ENCODE measurements at regions not wholly inside any gene's neighbourhood (a gene's known extent, or its start where the extent isn't known, plus 50 kb on each side); places are given as distances from the start of the nearest gene placed in this dataset.
"Not testable (repeated sequence)": the region's sequence is repeated elsewhere in the genome, so short reads cannot be mapped to it uniquely, and the experiment has no call there.

DNA sequence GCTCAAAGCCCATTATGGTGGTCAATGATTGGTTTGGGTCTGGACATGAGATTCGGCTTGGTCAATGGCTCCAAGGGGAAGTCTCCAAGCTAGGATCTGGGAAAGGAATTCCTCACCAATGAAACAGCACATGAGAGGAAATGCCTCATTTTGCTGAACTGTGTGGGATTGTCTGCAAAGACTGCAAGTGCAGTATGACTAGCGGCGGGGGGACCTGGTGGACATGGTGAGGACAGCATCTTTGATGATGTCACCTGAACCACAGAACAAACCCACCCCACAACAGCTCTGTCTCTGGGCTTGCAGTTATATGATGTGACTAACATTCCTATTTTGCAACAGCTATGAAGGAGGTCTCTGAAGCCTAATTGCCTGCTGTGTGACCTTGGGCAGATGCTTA lies 50.6 kb upstream of the NKD1 start:
- Histone ChIP-seq H3K4me3 (no peak overlapping the region), H3K27ac (no peak overlapping the region)

DNA sequence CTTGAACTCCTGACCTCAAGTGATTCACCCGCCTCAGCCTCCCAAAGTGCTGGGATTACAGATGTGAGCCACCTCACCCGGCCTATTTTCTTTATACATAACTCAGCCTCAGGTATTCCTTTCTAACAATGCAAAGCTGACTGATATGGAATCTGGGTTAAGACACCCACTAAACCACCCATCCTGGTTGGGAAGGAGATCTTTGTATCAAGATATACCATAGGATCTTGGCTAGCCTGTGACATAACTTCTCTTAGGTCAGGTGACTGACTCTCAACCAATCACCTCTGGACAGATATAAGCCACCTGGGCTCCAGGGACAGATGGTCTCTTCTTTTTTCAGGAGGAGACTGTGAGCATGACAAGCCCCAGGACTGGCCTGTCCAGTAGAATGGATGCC lies 51.2 kb upstream of the NKD1 start:
- H3K27ac ChIP-seq: no peak overlapping the region
- no peak overlapping the region for H3K4me3 ChIP-seq

DNA sequence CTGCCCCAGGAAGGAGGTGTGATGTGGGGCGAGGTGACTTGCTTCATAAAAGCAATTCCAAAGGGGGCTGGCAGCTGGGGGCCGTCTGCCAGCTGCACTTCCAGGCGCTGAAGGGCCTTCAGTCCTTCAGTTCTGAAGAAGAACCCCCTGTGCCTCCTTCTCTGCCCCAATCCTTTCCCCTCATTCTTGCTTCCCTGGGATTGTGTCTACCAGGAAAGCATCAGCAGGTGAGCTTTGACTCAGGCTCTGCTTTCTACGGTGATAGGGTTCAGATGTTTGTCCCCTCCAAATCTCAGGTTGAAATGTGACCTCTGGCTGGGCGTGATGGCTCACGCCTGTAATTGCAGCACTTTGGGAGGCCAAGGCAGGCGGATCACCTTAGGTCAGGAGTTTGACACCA lies 52.5 kb upstream of the NKD1 start:
- Histone ChIP-seq H3K27ac (no peak overlapping the region), H3K4me3 (no peak overlapping the region)

DNA sequence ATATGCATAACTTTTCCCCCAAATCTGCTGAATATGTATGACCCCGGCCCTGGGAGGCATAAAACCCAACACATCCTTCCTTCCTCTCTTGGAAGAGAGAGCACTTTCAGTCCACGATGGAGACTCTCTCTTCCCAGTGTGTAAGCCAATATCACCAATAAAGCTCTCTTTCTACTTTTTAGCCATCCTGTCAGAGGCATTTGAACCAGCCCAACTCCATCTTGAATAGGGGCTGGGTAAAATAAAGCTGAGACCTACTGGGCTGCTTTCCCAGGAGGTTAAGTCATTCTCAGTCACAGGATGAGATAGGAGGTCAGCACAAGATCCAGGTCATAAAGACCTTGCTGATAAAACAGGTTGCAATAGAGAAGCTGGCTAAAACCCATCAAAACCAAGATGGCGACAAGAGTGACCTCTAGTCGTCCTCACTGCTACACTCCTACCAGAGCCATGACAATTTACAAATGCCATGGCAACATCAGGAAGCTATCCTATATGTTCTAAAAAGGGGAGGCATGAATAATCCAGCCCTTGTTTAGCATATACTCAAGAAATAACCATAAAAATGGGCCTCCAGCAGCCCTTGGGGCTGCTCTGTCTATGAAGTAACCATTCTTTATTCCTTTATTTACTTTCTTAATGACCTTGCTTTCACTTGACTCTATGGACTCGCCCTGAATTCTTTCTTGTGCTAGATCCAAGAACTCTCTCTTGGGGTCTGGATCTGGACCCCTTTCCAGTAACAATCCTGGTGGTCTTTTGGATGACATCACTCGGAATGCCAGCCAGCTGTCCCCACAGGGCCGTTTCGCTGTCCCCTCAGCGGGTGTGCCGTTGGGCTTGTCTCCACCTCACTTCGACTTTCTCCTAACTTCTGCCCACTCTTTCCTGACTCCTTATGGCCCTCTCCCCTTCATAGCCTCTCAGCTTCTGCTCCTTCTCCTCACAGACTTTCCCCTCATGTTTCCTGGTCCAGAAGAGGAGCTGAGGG lies 53.4 kb upstream of the NKD1 start:
- Histone ChIP-seq H3K27ac (no peak overlapping the region), H3K4me3 (no peak overlapping the region)

DNA sequence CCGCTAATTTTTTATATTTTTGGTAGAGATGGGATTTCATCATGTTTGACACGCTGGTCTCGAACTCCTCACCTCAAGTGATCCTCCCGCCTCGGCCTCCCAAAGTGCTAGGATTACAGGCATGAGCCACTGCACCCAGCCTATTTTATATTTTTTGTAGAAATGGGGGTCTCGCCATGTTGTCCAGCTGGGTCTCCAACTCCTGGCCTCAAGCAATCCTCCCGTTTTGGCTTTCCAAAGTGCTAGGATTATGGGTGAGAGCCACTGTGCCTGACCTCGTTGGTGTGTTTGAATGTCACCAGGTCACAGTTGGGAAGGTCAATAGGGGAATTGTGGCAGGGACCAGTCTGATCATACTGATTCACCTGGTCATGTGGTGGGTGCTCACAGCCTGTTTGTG lies 56.7 kb upstream of the NKD1 start:
- no peak overlapping the region for H3K27ac ChIP-seq
- no peak overlapping the region for H3K4me3 ChIP-seq

DNA sequence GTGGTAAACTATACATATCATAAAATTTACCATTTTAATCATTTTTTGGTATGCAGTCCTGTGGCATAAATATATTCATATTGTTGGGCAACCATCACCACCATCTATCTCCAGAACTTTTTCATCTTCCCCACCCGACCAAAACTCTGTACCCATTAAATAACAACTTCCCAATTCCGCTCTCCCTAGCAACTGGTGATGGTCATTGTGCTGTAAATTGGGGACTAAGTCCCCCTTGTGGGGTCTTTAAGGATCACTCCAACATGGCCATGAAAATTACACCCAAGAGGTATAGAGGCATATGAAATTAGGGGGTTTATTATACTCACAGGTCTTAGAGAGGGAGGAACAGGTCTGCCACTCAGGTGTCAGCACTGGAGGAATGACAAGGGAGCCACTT lies 57.4 kb upstream of the NKD1 start:
- Histone ChIP-seq H3K4me3 (no peak overlapping the region), H3K27ac (no peak overlapping the region)

DNA sequence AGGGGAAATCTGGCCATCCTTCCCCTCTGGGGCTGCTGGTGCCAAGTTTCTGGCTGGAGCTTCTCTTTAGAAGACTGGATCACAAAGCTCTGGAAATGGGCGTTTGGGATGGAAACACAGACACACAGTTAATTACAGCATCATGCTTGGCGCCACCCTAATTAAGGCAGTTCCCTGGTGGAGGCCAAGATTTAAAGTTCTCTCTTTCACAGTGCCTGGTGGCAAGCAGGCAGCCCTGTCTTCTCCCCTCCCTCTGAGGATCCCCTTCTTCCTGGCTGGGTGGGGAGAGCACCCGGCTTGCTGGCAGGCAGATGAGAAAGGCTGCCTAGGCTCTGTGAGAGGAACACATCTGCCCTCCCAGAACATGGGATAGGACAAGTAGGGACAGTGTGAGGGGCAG lies 59.0 kb upstream of the NKD1 start:
- H3K4me3 ChIP-seq: no peak overlapping the region
- H3K27ac ChIP-seq: no peak overlapping the region

DNA sequence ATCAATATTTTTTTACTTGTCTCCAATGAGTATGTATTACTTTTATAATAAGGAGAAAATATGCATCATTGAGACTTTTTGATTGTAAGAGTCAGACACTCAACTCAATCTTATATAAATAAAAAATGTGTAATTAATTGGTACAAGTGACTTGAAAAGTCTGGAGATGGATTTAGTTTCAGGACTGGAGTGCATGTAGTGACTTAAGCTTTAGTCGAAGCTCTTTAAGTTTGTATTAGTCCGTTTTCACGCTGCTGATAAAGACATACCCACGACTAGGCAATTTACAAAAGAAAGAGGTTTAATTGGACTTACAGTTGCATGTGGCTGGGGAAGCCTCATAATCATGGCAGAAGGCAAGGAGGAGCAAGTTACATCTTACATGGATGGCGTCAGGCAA lies 60.7 kb upstream of the NKD1 start:
- H3K4me3 ChIP-seq: no peak overlapping the region
- no peak overlapping the region for H3K27ac ChIP-seq

DNA sequence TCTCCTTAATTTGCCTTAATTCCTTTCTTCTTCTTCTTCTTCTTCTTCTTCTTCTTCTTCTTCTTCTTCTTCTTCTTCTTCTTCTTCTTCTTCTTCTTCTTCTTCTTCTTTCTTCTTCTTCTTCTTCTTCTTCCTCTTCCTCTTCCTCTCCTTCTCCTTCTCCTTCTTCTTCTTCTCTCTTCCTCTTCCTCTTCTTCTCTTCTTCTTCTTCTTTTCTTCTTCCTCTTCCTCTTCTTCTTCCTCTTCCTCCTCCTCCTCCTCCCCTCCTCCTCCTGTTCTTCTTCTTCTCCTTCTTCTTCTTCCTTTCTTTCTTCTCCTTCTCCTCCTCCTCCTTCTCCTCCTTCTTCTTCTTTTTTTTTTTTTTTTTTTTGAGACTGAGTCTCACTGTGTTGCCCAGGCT lies 62.0 kb upstream of the NKD1 start:
- not testable (repeated sequence) for H3K4me3 ChIP-seq, H3K27ac ChIP-seq

DNA sequence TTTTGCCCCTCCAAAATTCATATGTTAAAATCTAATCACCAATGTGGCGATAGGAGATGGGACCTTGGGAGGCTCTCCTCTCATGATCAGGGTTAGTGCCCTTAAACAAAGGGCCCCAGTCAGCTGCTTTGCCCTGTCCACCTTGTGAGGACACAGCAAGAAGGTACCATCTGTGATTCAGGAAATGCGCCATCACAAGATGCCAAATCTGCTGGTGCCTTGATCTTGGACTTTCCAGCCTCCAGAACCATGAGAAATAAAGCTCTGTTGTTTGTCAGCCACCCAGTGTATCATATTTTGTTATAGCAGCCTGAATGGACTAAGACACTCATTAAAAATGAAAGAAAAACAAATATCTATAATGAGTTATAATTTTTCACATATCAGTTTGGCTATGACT lies 63.0 kb upstream of the NKD1 start:
- H3K4me3 ChIP-seq: no peak overlapping the region
- H3K27ac ChIP-seq: no peak overlapping the region

DNA sequence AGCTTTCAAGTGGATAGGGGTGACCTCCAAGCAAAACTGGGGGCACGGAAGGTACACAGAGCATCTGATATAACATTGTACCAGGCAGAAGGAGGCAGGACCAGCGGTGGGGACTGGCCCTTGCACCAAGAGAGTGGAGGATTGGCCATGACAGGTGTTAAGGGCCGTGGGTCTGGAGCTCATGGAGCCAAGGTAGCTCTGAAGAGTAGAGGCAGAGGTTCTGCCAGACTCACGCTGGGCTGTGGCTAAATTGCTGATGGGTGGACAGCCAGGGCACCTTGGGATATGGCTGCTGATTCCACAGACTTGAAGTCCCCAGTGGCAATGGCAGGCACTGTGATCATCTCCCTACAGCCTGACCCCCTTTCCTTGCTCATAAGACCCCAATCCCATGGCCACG lies 65.9 kb upstream of the NKD1 start:
- H3K4me3 ChIP-seq: no peak overlapping the region
- H3K27ac ChIP-seq: no peak overlapping the region

DNA sequence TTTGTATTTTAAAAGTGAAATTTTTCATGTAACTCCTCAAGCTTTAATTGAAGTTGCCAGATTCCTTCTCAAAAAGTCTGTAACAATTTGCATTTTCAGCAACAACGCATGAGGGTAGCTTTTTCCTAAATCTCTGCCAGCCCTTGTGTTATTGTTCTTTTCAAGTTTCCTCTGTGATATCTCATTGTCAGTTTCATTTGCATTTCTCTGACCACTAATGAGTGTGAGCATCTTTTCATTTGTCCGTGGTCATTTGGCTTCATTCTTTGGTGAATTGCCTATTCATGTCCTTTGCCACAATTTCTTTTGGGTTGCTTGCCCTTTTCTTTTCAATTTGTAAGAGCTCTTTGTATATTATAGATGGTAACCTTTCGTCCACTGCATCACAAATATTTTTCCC lies 68.0 kb upstream of the NKD1 start:
- H3K27ac ChIP-seq: no peak overlapping the region

DNA sequence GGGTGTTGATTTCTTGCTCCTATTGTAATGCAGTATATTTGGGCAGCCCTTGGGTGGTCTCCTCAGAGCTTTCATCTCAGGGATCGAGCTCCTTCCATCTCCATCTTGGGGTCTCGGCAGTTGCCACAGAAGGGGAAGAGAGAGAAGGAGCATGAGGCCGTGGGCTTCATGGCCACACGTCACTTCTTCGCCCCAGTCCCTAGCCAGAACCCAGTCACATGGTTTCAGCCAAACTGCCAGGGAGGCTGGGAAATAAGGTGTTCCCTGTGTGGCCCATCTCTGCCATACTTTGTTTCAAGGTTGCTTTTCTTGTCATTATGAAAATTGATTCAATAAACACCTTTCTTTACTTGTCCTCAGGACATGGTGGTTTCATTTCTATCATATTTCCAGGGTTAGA lies 68.4 kb upstream of the NKD1 start:
- Histone ChIP-seq H3K4me3 (no peak overlapping the region), H3K27ac (no peak overlapping the region)

More for the DNA sequence above, 68.0 kb upstream of the NKD1 start:
- H3K4me3 ChIP-seq: no peak overlapping the region

DNA sequence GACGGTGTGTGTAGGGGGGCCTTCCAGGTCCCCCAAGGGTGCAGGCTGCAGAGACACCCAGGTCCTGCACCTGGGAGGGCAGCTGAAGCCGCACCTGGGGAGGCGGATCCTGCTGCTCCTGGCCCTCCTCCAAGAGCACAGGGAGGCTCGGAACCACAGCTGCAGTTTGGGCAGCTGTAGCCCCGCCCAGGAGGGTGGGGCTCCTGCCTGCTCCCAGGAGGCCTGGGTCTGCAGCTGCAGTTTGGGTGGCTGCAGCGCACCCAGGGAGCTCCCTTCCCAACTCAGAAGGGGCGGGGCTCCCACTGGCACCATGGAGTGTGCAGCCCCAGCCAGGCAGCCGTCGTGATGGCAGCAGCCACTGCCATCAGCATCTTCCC lies 69.4 kb upstream of the NKD1 start:
- H3K27ac ChIP-seq: no peak overlapping the region
- no peak overlapping the region for H3K4me3 ChIP-seq

DNA sequence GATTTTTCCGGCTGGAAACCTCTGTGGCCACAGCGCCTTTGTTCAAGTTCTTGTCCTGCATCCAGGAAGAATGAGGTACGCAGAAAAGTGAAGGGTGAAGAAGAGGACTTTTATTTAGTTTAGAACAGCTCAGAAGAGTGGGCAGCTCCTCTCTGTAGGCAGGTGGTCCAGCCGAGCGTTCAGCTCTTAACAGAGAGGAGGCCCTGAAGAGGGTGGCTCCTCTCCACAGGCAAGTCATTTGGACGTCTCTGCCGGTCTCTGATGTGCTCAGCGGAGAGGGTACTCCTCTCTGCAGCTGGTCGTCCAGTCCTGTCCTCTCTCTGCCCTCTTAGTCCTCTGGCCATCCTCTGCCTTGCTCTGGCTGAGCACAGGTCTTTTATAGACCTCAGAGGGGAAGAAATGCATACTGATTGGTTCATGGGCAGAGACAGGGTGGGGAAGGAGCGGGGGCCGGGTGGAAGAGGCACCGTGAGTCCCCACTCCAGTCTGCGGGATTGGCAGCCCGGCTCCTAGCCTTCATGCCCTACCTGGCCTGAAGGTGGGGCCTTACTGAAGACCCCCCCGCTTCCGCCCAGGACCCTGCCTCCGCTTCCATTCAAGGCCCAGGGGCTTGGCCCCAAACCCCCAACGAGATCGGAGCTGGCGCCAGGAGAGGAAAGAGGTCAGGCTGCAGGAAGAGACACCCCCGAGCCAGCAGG lies 70.0 kb upstream of the NKD1 start:
- Histone ChIP-seq H3K4me3 (no peak overlapping the region), H3K27ac (no peak overlapping the region)

DNA sequence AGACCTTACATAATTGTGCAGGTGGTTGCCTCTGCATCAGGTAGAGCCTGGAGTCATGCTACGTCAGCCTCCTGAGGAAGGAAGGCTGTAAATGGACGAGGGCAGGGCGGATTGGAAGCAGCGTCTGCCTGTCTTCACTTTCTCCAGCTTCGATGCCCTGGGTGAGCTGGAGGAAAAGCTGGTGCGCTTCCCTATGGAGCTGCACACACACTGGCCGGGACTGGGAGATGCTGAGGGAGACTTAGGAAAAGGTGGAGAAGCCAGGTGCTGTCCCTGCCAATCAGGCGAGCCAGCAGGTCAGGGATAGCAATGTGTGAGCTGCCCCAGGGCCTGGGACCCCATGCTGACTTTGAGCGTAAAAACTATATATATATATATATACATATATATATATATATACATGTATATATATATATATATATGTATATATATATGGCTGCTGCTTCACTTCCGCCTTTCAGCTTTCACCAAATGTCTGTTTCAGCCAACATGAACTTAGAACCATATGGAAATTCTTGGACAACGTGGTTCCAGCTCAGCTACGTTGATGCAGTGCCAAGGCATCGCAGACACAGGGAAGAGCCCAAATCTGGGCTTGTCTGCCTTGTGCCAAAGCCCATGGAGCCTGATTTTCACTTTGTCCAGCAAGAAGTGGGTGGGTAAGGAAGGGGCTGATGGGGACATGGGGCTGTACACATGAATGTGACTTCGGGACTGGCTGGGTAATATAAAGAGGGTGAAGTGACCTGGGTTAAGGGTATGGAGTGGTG lies 71.5 kb upstream of the NKD1 start:
- no peak overlapping the region for H3K4me3 ChIP-seq
- no peak overlapping the region for H3K27ac ChIP-seq

DNA sequence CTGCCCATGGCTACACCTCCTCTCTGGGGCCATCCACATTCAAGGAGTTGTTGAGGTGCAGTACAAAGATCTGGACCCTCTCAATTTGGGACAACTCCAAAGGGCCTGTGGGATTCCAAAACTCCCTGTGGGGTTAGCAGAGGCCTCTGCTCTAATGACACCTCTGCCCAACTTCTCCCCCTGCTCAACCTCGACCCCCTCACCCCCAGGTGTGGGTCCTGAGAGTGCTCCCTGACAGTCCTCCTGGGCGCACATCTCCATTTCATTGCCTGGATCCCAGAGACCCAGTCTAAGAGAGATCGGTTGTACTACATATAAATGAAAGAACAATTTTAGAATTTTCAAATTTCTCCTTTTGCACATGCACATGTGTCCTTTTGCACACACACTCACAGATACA lies 73.0 kb upstream of the NKD1 start:
- Histone ChIP-seq H3K4me3 (no peak overlapping the region), H3K27ac (no peak overlapping the region)

DNA sequence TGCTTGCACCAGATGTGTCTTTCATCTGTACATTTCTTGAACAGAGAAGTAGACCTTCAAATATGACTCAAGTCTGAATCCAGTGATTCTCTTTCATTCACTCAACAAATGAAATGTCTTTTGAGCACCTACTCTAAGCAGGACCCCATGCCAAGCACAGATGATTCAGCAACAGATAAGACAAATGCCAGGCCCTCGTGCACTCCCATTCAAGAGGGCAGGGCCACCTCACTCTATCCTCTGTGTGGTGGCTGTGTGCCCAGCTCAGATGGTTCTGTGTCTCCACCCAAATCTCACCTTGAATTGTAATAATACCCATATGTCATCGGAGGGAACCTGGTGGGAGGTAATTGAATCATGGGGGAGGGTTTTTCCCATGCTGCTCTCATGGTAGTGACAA lies 74.1 kb upstream of the NKD1 start:
- H3K4me3 ChIP-seq: no peak overlapping the region
- no peak overlapping the region for H3K27ac ChIP-seq

DNA sequence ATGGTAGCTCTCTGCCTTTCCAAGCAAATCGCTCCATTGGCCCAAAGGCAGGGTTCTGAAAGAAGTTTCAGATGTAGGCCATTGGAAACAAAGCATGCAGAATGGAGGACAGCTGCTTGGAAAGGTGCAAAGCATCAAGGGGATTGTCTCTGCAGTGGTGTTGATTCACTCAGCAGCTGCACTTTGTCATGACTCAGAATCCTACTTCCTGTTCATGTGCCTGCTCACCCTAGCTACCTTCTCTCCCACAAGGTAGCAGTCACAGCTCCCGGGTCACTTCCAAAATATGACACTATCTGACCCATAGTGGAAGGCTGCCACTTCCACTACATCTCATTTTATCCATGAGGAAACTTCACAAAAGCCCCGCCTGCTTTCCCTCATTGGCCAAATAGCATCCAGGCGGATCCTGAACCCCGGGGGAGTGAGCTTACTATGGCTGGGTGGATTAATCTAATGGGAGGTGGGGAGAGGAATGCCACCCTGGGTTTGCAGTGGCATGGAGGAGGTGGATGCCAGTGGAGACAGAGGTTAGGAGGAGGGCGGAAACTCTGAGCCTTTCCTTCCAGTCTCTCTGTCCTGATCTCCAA lies 74.7 kb upstream of the NKD1 start:
- Histone ChIP-seq H3K4me3 (no peak overlapping the region), H3K27ac (no peak overlapping the region)

DNA sequence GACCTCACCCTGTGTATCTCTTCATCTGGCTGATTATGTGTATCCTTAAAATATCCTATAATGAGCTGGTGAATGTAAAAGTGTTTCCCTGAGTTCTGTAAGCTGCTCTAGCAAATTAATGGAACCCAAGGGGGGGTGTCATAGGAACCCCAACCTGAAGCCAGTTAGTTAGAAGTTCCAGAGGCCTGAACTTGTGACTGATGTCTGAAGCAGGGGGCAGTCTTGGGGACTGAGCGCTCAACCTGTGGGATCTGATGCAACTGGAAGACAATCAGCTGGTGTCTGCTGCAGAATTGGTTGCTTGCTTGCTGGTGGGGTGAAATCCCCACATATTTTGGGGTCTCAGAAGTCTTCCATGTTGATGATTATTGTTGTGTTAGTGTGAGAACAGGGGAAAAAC lies 75.7 kb upstream of the NKD1 start:
- Histone ChIP-seq H3K27ac (no peak overlapping the region), H3K4me3 (no peak overlapping the region)
